Type B pancreatic cell (in vitro differentiated cells): ENCODE measurements at regions not wholly inside any gene's neighbourhood (a gene's known extent, or its start where the extent isn't known, plus 50 kb on each side); places are given as distances from the start of the nearest gene placed in this dataset.
"Not testable (repeated sequence)": the region's sequence is repeated elsewhere in the genome, so short reads cannot be mapped to it uniquely, and the experiment has no call there.

Source experiments
- DNase-seq: peaks from one replicate; pipeline ENCODE4 v3.0.0; 2021; ENCODE audit warnings: mixed read lengths; ENCODE audit not compliant: unreplicated experiment; ENCODE audit errors: extremely low spot score
- H3K27ac Mint-ChIP-seq: 2 replicates; pipeline ENCODE4 v1.8.0; 2021; ENCODE audit warnings: mild to moderate bottlenecking, mixed read lengths
- H3K27me3 Mint-ChIP-seq: 2 replicates; pipeline ENCODE4 v1.8.0; 2021; ENCODE audit warnings: mixed read lengths
- H3K36me3 Mint-ChIP-seq: 2 replicates; pipeline ENCODE4 v1.8.0; 2021; ENCODE audit warnings: mixed read lengths
- H3K4me1 Mint-ChIP-seq: one replicate; pipeline ENCODE4 v1.8.0; 2021; ENCODE audit warnings: mixed read lengths; ENCODE audit not compliant: unreplicated experiment
- H3K4me3 Mint-ChIP-seq: 2 replicates; pipeline ENCODE4 v1.8.0; 2021; ENCODE audit warnings: mild to moderate bottlenecking, mixed read lengths
- H3K9me3 Mint-ChIP-seq: 2 replicates; pipeline ENCODE4 v1.8.0; 2021; ENCODE audit warnings: mixed read lengths
- TF ChIP-seq, protein P1 (sequence below): fragments of 200-600 bp; sonication (generic); conservative IDR thresholded peaks from 2 replicates; pipeline ENCODE4 v1.5.0; 2021; ENCODE audit warnings: antibody characterized with exemption, mild to moderate bottlenecking

DNA sequence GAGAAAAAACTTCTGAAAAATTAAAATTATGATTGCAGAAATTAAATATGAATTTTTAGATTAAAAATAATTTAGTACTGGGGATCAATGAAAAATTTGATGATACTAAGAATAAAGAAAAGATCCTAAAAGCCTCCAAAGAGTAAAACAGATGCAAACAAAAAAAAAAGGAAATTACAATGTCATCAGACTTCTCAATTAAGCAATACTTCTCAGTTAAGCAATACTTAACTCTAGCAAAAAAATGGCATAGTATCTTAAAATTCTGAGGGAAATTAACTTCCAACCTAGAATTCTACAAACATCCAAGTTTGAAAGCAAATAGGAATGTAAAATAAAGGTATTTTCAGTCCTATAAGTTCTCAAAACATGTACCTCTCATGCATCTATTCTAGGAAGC, 141.2 kb upstream of the INTU start:
- no peaks in the 10 kb centered on the region for H3K9me3 Mint-ChIP-seq
- no peak overlapping the region for H3K27ac Mint-ChIP-seq
- no peak overlapping the region for H3K4me3 Mint-ChIP-seq
- TF ChIP-seq, protein P1, sequence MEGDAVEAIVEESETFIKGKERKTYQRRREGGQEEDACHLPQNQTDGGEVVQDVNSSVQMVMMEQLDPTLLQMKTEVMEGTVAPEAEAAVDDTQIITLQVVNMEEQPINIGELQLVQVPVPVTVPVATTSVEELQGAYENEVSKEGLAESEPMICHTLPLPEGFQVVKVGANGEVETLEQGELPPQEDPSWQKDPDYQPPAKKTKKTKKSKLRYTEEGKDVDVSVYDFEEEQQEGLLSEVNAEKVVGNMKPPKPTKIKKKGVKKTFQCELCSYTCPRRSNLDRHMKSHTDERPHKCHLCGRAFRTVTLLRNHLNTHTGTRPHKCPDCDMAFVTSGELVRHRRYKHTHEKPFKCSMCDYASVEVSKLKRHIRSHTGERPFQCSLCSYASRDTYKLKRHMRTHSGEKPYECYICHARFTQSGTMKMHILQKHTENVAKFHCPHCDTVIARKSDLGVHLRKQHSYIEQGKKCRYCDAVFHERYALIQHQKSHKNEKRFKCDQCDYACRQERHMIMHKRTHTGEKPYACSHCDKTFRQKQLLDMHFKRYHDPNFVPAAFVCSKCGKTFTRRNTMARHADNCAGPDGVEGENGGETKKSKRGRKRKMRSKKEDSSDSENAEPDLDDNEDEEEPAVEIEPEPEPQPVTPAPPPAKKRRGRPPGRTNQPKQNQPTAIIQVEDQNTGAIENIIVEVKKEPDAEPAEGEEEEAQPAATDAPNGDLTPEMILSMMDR: no peak
- no peaks in the 10 kb centered on the region for H3K27me3 Mint-ChIP-seq
- no peaks in the 10 kb centered on the region for H3K4me1 Mint-ChIP-seq
- no peaks in the 10 kb centered on the region for H3K36me3 Mint-ChIP-seq
- no peak for DNase-seq

DNA sequence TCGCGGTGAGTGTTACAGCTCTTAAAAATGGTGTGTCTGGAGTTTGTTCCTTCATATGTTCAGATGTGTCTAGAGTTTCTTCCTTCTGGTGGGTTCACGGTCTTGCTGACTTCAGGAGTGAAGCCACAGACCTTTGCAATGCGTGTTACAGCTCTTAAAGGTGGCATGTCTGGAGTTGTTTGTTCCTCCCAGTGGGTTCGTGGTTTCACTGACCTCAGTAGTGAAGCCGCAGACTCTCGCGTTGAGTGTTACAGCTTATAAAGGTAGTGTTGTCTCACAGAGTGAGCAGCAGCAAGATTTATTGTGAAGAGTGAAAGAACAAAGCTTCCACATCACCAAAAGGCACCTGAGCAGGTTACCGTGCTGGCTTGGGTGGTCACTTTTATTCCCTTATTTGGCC, 135.9 kb upstream of the INTU start:
- H3K4me3 Mint-ChIP-seq, DNase-seq, H3K9me3 Mint-ChIP-seq, H3K27me3 Mint-ChIP-seq, H3K4me1 Mint-ChIP-seq, H3K36me3 Mint-ChIP-seq, H3K27ac Mint-ChIP-seq: not testable (repeated sequence)

DNA sequence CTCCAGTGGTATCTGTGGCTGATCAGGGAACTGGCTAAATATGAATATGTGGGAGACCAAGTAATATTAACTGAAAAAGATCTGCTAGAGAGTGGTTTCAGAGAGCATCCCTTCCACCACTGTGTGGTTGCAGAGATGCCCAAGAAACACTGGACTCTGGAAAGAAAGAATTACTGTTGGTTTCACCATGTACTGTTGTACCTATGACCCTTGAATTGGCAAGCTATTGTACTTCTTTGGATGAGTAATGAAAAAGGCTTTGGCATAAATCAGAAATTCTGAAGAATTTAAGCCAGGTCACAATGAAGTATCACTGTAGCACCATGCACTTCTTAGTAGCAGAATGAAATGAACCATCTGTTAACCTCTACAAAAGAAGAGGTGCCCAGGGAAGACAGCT, 134.4 kb upstream of the INTU start:
- DNase-seq: no peak
- Mint-ChIP-seq H3K4me3 (no peak overlapping the region), H3K27ac (no peak overlapping the region), H3K4me1 (peaks cover 20% of the 10 kb centered on the region), H3K9me3 (no peaks in the 10 kb centered on the region), H3K27me3 (no peaks in the 10 kb centered on the region), H3K36me3 (no peaks in the 10 kb centered on the region)
- TF ChIP-seq, protein P1: no peak

DNA sequence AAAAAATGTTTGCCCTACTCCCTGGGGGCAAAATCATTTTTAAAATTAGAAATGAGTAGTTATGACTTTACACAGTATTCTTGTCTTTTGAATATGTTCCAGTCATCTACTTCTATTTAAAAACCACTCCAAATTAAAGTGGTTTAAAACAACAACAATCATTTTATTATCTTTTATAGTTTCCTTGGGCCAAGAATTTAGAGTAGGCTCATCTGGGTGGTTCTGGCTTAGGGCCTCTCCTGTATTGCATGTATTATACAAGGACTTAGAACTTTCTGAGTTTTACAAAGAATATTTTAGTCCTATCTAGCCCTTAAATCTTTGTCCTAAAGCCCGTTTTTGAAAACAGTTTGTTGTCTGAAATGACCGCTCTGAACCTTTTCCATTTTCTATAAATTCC, 132.5 kb upstream of the INTU start:
- no peaks in the 10 kb centered on the region for H3K36me3 Mint-ChIP-seq
- no peak overlapping the region for H3K4me3 Mint-ChIP-seq
- DNase-seq: no peak
- H3K4me1 Mint-ChIP-seq: peaks cover 20% of the 10 kb centered on the region
- H3K9me3 Mint-ChIP-seq: no peaks in the 10 kb centered on the region
- no peaks in the 10 kb centered on the region for H3K27me3 Mint-ChIP-seq
- H3K27ac Mint-ChIP-seq: no peak overlapping the region
- TF ChIP-seq, protein P1: no peak

DNA sequence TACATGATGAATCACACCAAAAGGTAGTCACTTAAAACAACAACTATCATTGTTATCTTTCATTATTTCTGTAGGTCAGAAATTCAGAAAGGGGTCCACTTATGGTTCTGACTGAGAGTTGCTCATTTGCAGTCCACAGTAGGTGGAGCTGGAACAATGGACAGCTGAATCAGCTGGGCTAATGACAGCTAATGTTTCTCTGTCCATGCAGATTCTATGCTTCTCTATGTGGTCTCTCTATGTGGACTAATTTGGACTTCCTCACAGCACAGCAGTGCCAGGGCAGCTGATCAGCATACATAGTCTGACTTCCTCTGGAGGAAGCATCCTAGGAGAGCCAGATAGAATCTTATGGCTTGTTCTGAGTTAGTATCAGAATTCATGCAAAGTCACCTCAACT, 131.7 kb upstream of the INTU start:
- Mint-ChIP-seq H3K4me3 (no peak overlapping the region), H3K27me3 (no peaks in the 10 kb centered on the region), H3K4me1 (peaks cover 20% of the 10 kb centered on the region), H3K9me3 (no peaks in the 10 kb centered on the region), H3K36me3 (no peaks in the 10 kb centered on the region), H3K27ac (no peak overlapping the region)
- DNase-seq: no peak
- TF ChIP-seq, protein P1: no peak

DNA sequence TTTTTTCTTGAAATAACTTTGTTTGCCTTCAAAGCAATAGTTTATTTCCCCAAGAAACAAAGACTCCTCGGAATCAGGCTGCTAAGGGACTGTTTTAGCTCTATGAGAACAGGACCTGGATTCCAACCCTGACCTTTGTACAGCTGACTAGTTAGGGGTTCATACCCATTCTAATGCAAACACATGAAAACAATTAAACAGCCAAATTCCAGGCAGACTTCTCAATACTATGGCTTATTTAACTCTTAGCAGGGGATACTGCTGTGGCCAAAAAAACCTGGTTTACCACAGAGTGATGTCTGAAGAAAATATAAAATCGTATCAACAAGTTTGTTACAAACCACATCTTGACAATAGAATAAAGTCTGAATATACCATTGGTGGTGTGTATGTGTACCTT, 129.6 kb upstream of the INTU start:
- H3K4me3 Mint-ChIP-seq: no peak overlapping the region
- TF ChIP-seq, protein P1: no peak
- H3K4me1 Mint-ChIP-seq: peaks cover 20% of the 10 kb centered on the region
- no peaks in the 10 kb centered on the region for H3K36me3 Mint-ChIP-seq
- no peaks in the 10 kb centered on the region for H3K27me3 Mint-ChIP-seq
- DNase-seq: no peak
- H3K27ac Mint-ChIP-seq: no peak overlapping the region
- no peaks in the 10 kb centered on the region for H3K9me3 Mint-ChIP-seq
